Endothelial cell of umbilical vein (primary cell): ENCODE measurements at regions not wholly inside any gene's neighbourhood (a gene's known extent, or its start where the extent isn't known, plus 50 kb on each side); places are given as distances from the start of the nearest gene placed in this dataset.

ENCODE experiments used
- BruUV-seq: library from RNA; stranded (reverse); fragments of 400-500 nt; replicated peaks from 2 replicates; lab custom pipeline; 2021; lab: Mats Ljungman, UMichigan
- CTCF ChIA-PET: fragments of 300-600, 350-600 bp; sonication (Branson Sonifier 250); formaldehyde crosslinking; loops from one replicate; lab custom pipeline; 2021; ENCODE audit warnings: antibody characterized with exemption, inconsistent platforms; lab: Charles Lee
- POLR2A ChIA-PET: fragments of 300-600, 350-600 bp; sonication (Branson Sonifier 250); formaldehyde crosslinking; loops from one replicate; lab custom pipeline; 2021; ENCODE audit warnings: antibody characterized with exemption, inconsistent platforms; lab: Charles Lee
- DNase-seq: peaks from one replicate; pipeline ENCODE4 v3.0.0-alpha.2; 2011; ENCODE audit warnings: low read depth, low spot score
- FAIRE-seq: peaks from 2 replicates; lab custom pipeline; 2011; peaks lifted over from hg19 to GRCh38; lab: Jason Lieb, UNC
- H2AFZ ChIP-seq: 2 replicates; pipeline ENCODE4 v1.6.0; 2012; ENCODE audit warnings: low read depth, low read length, control low read depth, inconsistent platforms
- H3K27ac ChIP-seq: 2 replicates; pipeline ENCODE4 v1.5.1; 2011; ENCODE audit warnings: low read depth, mild to moderate bottlenecking, control low read depth, low read length, moderate library complexity; ENCODE audit not compliant: insufficient read depth
- H3K27me3 ChIP-seq, 2 experiments: 2 replicates each; pipeline versions ENCODE4 v1.6.0 to v1.6.1; 2011; ENCODE audit warnings: low read length in 2 of 2, mixed read lengths in 1 of 2; ENCODE audit not compliant: control insufficient read depth in 2 of 2, insufficient read depth in 2 of 2
- H3K36me3 ChIP-seq, 2 experiments: 2 replicates in 1 of 2; 3 replicates in 1 of 2; pipeline ENCODE4 v1.5.1; 2011; ENCODE audit warnings: low read length in 2 of 2, mild to moderate bottlenecking in 1 of 2, moderate library complexity in 1 of 2; ENCODE audit not compliant: control insufficient read depth in 2 of 2, insufficient read depth in 2 of 2; ENCODE audit errors: extremely low read depth in 1 of 2
- H3K4me1 ChIP-seq: 3 replicates; pipeline ENCODE4 v1.5.1; 2011; ENCODE audit warnings: mild to moderate bottlenecking, low read length; ENCODE audit not compliant: control insufficient read depth, insufficient read depth; ENCODE audit errors: extremely low read depth
- H3K4me2 ChIP-seq: 2 replicates; pipeline ENCODE4 v1.6.1; 2011; ENCODE audit warnings: low read length, control low read depth, mixed read lengths; ENCODE audit not compliant: insufficient read depth
- H3K4me3 ChIP-seq, 3 experiments: fragments of 200-600 bp in 1 of 3; sonication (generic), shearing (Covaris generic) in 1 of 3; replicated peaks in 1 of 3; 2 replicates each; pipeline ENCODE4 v1.5.1; 2011 to 2016; ENCODE audit warnings: control low read depth in 3 of 3, low read length in 3 of 3, mild to moderate bottlenecking in 2 of 3, inconsistent platforms in 1 of 3, low read depth in 1 of 3, moderate library complexity in 1 of 3; ENCODE audit not compliant: insufficient read depth in 1 of 3
- H3K79me2 ChIP-seq: 2 replicates; pipeline ENCODE4 v1.6.0; 2012; ENCODE audit warnings: low read length, inconsistent platforms; ENCODE audit not compliant: control insufficient read depth, insufficient read depth
- H3K9ac ChIP-seq: replicated peaks from 2 replicates; pipeline ENCODE3; 2011; ENCODE audit warnings: low read length, control low read depth; ENCODE audit not compliant: insufficient read depth; ENCODE audit errors: extremely low read depth
- H3K9me1 ChIP-seq: replicated peaks from 3 replicates; pipeline ENCODE4 v1.6.0; 2011; ENCODE audit warnings: mild to moderate bottlenecking, low read length; ENCODE audit not compliant: control insufficient read depth, insufficient read depth; ENCODE audit errors: extremely low read depth
- H3K9me3 ChIP-seq: replicated peaks from 2 replicates; pipeline ENCODE4 v1.5.1; 2012; ENCODE audit warnings: low read length, inconsistent platforms; ENCODE audit not compliant: control insufficient read depth, insufficient read depth
- H4K20me1 ChIP-seq: replicated peaks from 2 replicates; pipeline ENCODE3; 2011; ENCODE audit warnings: mild to moderate bottlenecking, low read length; ENCODE audit not compliant: control insufficient read depth, insufficient read depth; ENCODE audit errors: extremely low read depth
- CTCF ChIP-seq, 2 donors: IDR thresholded peaks; 1 replicate in 1 of 2; 2 replicates in 1 of 2; pipeline ENCODE4 v1.5.1; 2011; ENCODE audit warnings: low read length in 2 of 2, mild to moderate bottlenecking in 2 of 2, moderate library complexity in 2 of 2, control low read depth in 1 of 2, inconsistent platforms in 1 of 2, low read depth in 1 of 2; ENCODE audit not compliant: insufficient read depth in 1 of 2; ENCODE audit errors: extremely low read depth in 1 of 2
- EZH2 ChIP-seq: IDR thresholded peaks from 2 replicates; pipeline ENCODE4 v1.6.1; 2012; ENCODE audit warnings: borderline replicate concordance, low read depth, mild to moderate bottlenecking, moderate library complexity, low read length, inconsistent platforms; ENCODE audit not compliant: severe bottlenecking
- FOS ChIP-seq: IDR thresholded peaks from 2 replicates; pipeline ENCODE4 v1.6.1; 2011; ENCODE audit warnings: mild to moderate bottlenecking, low read length, moderate library complexity, borderline replicate concordance; ENCODE audit not compliant: insufficient read depth
- GATA2 ChIP-seq: IDR thresholded peaks from 2 replicates; pipeline ENCODE4 v1.7.0; 2011; ENCODE audit warnings: low read depth, mild to moderate bottlenecking, moderate library complexity, mixed read lengths, low read length; ENCODE audit not compliant: insufficient read length, insufficient read depth
- JUN ChIP-seq: IDR thresholded peaks from 2 replicates; pipeline ENCODE4 v1.6.1; 2011; ENCODE audit warnings: borderline replicate concordance, low read depth; ENCODE audit not compliant: insufficient read length, insufficient read depth
- MYC ChIP-seq: IDR thresholded peaks from one replicate; pipeline ENCODE4 v1.6.1; 2011; ENCODE audit warnings: mild to moderate bottlenecking, low read depth, low read length
- POLR2A ChIP-seq: IDR thresholded peaks from 2 replicates; pipeline ENCODE4 v1.6.1; 2012; ENCODE audit warnings: low read depth, mild to moderate bottlenecking, control low read depth, low read length
- POLR2AphosphoS5 ChIP-seq: IDR thresholded peaks from 2 replicates; pipeline ENCODE4 v1.6.1; 2012; ENCODE audit warnings: low read depth, mild to moderate bottlenecking, control low read depth, low read length, moderate library complexity; ENCODE audit not compliant: insufficient read depth
- dilution Hi-C: fragments of 300-500 bp; cut with MboI; formaldehyde crosslinking; loops from one replicate; pipeline ENCODE4 v1.15.0; 2019; ENCODE audit warnings: low sequenced_read_pairs; ENCODE audit not compliant: extremely low pct_ligation_motif_present
- intact Hi-C: fragments of 100-400 bp; cut with micrococcal nuclease; formaldehyde crosslinking; loops from one replicate; pipeline ENCODE4 v1.10.0; 2022
- TF ChIP-seq, protein P1 (sequence below): IDR thresholded peaks from 2 replicates; pipeline ENCODE4 v1.6.1; 2011; ENCODE audit not compliant: insufficient read depth, insufficient read length

DNA sequence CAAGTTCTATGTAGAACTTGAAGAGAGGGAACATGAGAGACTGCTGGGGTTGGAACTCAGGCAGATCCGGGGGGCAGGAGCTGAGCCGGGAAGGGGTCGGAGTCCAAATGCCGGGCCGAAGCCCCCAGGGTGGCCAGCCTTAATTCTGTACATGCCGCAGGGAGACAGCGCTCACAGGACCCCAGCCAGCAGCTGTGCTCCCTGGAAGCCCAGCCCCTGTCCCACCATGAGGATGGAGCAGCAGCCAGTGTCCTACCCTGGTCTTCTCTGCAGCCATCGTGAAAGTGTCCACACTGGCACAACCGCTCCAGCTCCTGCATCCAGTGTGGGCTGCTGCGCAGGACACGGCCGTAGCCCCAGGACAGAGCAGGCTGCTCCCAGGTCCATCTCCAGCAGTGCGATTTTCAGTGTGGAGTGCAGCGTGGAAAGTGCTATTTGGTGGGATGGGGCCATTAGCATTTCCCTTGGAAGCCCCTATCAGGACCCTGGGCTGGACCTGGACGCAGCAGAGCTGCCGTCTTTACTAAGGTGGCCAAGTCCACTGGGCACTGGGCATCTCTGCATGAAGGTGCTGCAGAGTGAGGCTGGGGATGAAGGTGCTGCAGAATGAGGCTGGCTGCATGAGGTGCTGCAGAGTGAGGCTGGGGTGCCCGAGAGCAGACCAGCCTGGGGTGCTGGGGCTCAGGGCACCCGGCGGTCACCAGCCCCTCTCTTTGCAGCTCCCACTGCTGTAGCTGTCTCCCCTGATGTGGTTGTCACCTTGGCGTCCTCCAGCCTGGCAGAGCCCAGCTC is 737.4 kb downstream of the BRD1 start:
- no peak for TF ChIP-seq FOS
- no peak for TF ChIP-seq CTCF (IDR thresholded peaks at IDR 0.05; ENCODE audit: extremely low read depth in 1 of 2, insufficient read depth in 1 of 2, low read depth in 1 of 2, low read length in 2 of 2)
- TF ChIP-seq JUN: no peak
- no peak for TF ChIP-seq POLR2AphosphoS5
- no peak for TF ChIP-seq MYC
- no peak for TF ChIP-seq EZH2
- no peak for TF ChIP-seq POLR2A
- TF ChIP-seq, protein P1, sequence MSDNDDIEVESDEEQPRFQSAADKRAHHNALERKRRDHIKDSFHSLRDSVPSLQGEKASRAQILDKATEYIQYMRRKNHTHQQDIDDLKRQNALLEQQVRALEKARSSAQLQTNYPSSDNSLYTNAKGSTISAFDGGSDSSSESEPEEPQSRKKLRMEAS: no peak
- TF ChIP-seq GATA2: no peak
- peaks cover 8% of the 10 kb centered on the region for H3K9me3 ChIP-seq
- CTCF ChIA-PET: no interaction called here

More for the DNA sequence above, 737.4 kb downstream of the BRD1 start:
- no peaks in the 10 kb centered on the region for H3K9me1 ChIP-seq
- H3K4me3 ChIP-seq: no peak overlapping the region
- no peaks in the 10 kb centered on the region for H3K27me3 ChIP-seq
- no peak overlapping the region for H2AFZ ChIP-seq
- no peaks in the 10 kb centered on the region for H3K4me1 ChIP-seq
- no TSS peak for BruUV-seq
- DNase-seq: no peak
- no peaks in the 10 kb centered on the region for H3K79me2 ChIP-seq
- H3K27ac ChIP-seq: no peak overlapping the region
- FAIRE-seq: no peak
- POLR2A ChIA-PET: no interaction called here
- intact Hi-C loops: no loop called here
- dilution Hi-C loops: no loop called here
- H3K4me2 ChIP-seq: no peak overlapping the region
- H4K20me1 ChIP-seq: no peaks in the 10 kb centered on the region
- H3K9ac ChIP-seq: no peak overlapping the region
- H3K36me3 ChIP-seq: no peaks in the 10 kb centered on the region
